Astrocyte of the cerebellum (primary cell): ENCODE measurements at regions not wholly inside any gene's neighbourhood (a gene's known extent, or its start where the extent isn't known, plus 50 kb on each side); places are given as distances from the start of the nearest gene placed in this dataset.

Experiments
- DNase-seq: peaks from one replicate; pipeline ENCODE4 v3.0.0-alpha.2; 2011; ENCODE audit warnings: low read depth
- H3K4me3 ChIP-seq: 2 replicates; pipeline ENCODE4 v1.5.1; 2011; ENCODE audit warnings: mild to moderate bottlenecking, low read depth, low read length, moderate library complexity
- CTCF ChIP-seq: IDR thresholded peaks from 2 replicates; pipeline ENCODE4 v1.5.1; 2012; ENCODE audit warnings: low read length, low read depth, moderate library complexity, mild to moderate bottlenecking; ENCODE audit errors: missing control alignments
- in situ Hi-C: cut with HindIII; loops from 2 replicates; pipeline ENCODE4 v1.10.0; 2017; ENCODE audit warnings: low sequenced_read_pairs

GRCh38 chr14:105793836-105794235, 267.5 kb downstream of the TMEM121 start:
- no peak for DNase-seq
- in situ Hi-C loops, result no loop called here
- no peak overlapping the region for H3K4me3 ChIP-seq
- no peak for TF ChIP-seq CTCF

- no peak overlapping the region for H3K4me3 ChIP-seq
- in situ Hi-C loops, result no loop called here
- no peak for TF ChIP-seq CTCF
- no peak for DNase-seq
Measured at GRCh38 chr14:105797546-105797945, 271.2 kb downstream of the TMEM121 start.

- H3K4me3 ChIP-seq, result no peak overlapping the region
- DNase-seq, result no peak
- in situ Hi-C loops, result no loop called here
- TF ChIP-seq CTCF, result no peak
Measured at GRCh38 chr14:105805701-105806100, 279.3 kb downstream of the TMEM121 start.

GRCh38 chr14:105806568-105806967, 280.2 kb downstream of the TMEM121 start:
- TF ChIP-seq CTCF, result no peak
- in situ Hi-C loops, result no loop called here
- no peak for DNase-seq
- H3K4me3 ChIP-seq, result no peak overlapping the region

GRCh38 chr14:105817971-105818711, 291.8 kb downstream of the TMEM121 start:
- TF ChIP-seq CTCF, result no peak
- in situ Hi-C loops, result no loop called here
- no peak overlapping the region for H3K4me3 ChIP-seq
- DNase-seq, result no peak

GRCh38 chr14:105818712-105819005, 292.3 kb downstream of the TMEM121 start:
- H3K4me3 ChIP-seq, result no peak overlapping the region
- in situ Hi-C loops, result no loop called here
- TF ChIP-seq CTCF, result no peak
- no peak for DNase-seq
